MCF 10A (cell line): ENCODE measurements at regions not wholly inside any gene's neighbourhood (a gene's known extent, or its start where the extent isn't known, plus 50 kb on each side); places are given as distances from the start of the nearest gene placed in this dataset.
A peak's percentile ranks its signal among the peaks of the same experiment; 100 is the strongest.

Source experiments
- BruUV-seq: library from RNA; stranded (reverse); fragments of 400-500 nt; replicated peaks from 2 replicates; lab custom pipeline; 2021; lab: Mats Ljungman, UMichigan
- CTCF ChIA-PET: fragments of 300-600 bp; sonication (Branson Sonifier 250); formaldehyde crosslinking; extraction: SDS; loops from one replicate; lab custom pipeline; 2021; ENCODE audit warnings: antibody characterized with exemption, inconsistent platforms; lab: Yijun Ruan, JAX
- POLR2A ChIA-PET: fragments of 300-600, 350-650 bp; sonication (Branson Sonifier 250); formaldehyde crosslinking; extraction: SDS; loops from one replicate; lab custom pipeline; 2020; ENCODE audit warnings: antibody characterized with exemption, inconsistent platforms; lab: Yijun Ruan, JAX
- DNase-seq: peaks from one replicate; pipeline ENCODE4 v3.0.0-alpha.2; 2018; ENCODE audit not compliant: unreplicated experiment
- H3K27ac Mint-ChIP-seq: one replicate; pipeline ENCODE4 v1.8.0; 2022; ENCODE audit warnings: mild to moderate bottlenecking, low read depth, mixed read lengths; ENCODE audit not compliant: unreplicated experiment
- H3K27me3 Mint-ChIP-seq: one replicate; pipeline ENCODE4 v1.8.0; 2022; ENCODE audit warnings: mixed read lengths; ENCODE audit not compliant: insufficient read depth, unreplicated experiment
- H3K36me3 Mint-ChIP-seq: one replicate; pipeline ENCODE4 v1.8.0; 2022; ENCODE audit warnings: mild to moderate bottlenecking, moderate library complexity, mixed read lengths; ENCODE audit not compliant: insufficient read depth, unreplicated experiment
- H3K4me1 Mint-ChIP-seq: one replicate; pipeline ENCODE4 v1.8.0; 2022; ENCODE audit warnings: mixed read lengths; ENCODE audit not compliant: insufficient read depth, unreplicated experiment
- H3K4me3 Mint-ChIP-seq: one replicate; pipeline ENCODE4 v1.8.0; 2022; ENCODE audit warnings: mild to moderate bottlenecking, moderate library complexity, mixed read lengths; ENCODE audit not compliant: unreplicated experiment
- H3K9me3 Mint-ChIP-seq: one replicate; pipeline ENCODE4 v1.8.0; 2022; ENCODE audit warnings: mixed read lengths; ENCODE audit not compliant: unreplicated experiment
- CTCF ChIP-seq: fragments of 200-600 bp; IDR thresholded peaks from one replicate; pipeline ENCODE4 v1.8.0; 2022; ENCODE audit warnings: antibody characterized with exemption, mild to moderate bottlenecking; ENCODE audit not compliant: unreplicated experiment
- intact Hi-C: fragments of 100-400 bp; cut with micrococcal nuclease; formaldehyde crosslinking; loops from 2 replicates; pipeline ENCODE4 v1.14.1; 2022

- H3K27ac Mint-ChIP-seq, result no peak overlapping the region
- H3K27me3 Mint-ChIP-seq, result no peaks in the 10 kb centered on the region
- POLR2A ChIA-PET, result no interaction called here
- H3K4me3 Mint-ChIP-seq, result no peak overlapping the region
- CTCF ChIA-PET, result interaction anchor here (0.6 to 0.7 kb wide), 2 partner anchors 268 to 555 kb away, joined by 3 read pairs; no protein-coding TSS in a partner anchor
- H3K9me3 Mint-ChIP-seq, result no peaks in the 10 kb centered on the region
- no peak for TF ChIP-seq CTCF
- intact Hi-C loops, result no loop called here
- H3K4me1 Mint-ChIP-seq, result no peaks in the 10 kb centered on the region
- no TSS peak for BruUV-seq
- DNase-seq, result peak; percentile 8
- no peaks in the 10 kb centered on the region for H3K36me3 Mint-ChIP-seq
Observed at GRCh38 chr13:76164290-76164689, 528.2 kb downstream of the LMO7 start.

GRCh38 chr13:76163761-76164160 is 527.6 kb downstream of the LMO7 start:
- no peak overlapping the region for H3K4me3 Mint-ChIP-seq
- intact Hi-C loops, result no loop called here
- CTCF ChIA-PET, result interaction anchor here (0.7 kb wide), 1 partner anchor 268 kb away, joined by 3 read pairs; no protein-coding TSS in a partner anchor
- no peaks in the 10 kb centered on the region for H3K27me3 Mint-ChIP-seq
- no peak for TF ChIP-seq CTCF
- no peaks in the 10 kb centered on the region for H3K36me3 Mint-ChIP-seq
- no peak overlapping the region for H3K27ac Mint-ChIP-seq
- no peak for DNase-seq
- H3K9me3 Mint-ChIP-seq, result no peaks in the 10 kb centered on the region
- H3K4me1 Mint-ChIP-seq, result no peaks in the 10 kb centered on the region
- POLR2A ChIA-PET, result no interaction called here
- BruUV-seq, result no TSS peak

- H3K9me3 Mint-ChIP-seq, result no peaks in the 10 kb centered on the region
- H3K36me3 Mint-ChIP-seq, result no peaks in the 10 kb centered on the region
- H3K27ac Mint-ChIP-seq, result no peak overlapping the region
- no TSS peak for BruUV-seq
- H3K4me1 Mint-ChIP-seq, result no peaks in the 10 kb centered on the region
- ChIA-PET POLR2A (no interaction called here), CTCF (interaction anchor here (0.6 kb wide), 2 partner anchors 128 to 171 kb away, joined by 3 read pairs; no protein-coding TSS in a partner anchor)
- H3K27me3 Mint-ChIP-seq, result no peaks in the 10 kb centered on the region
- TF ChIP-seq CTCF, result no peak
- intact Hi-C loops, result no loop called here
- DNase-seq, result no peak
- H3K4me3 Mint-ChIP-seq, result no peak overlapping the region
Observed at GRCh38 chr13:76160961-76161925, 525.1 kb downstream of the LMO7 start.

DNA sequence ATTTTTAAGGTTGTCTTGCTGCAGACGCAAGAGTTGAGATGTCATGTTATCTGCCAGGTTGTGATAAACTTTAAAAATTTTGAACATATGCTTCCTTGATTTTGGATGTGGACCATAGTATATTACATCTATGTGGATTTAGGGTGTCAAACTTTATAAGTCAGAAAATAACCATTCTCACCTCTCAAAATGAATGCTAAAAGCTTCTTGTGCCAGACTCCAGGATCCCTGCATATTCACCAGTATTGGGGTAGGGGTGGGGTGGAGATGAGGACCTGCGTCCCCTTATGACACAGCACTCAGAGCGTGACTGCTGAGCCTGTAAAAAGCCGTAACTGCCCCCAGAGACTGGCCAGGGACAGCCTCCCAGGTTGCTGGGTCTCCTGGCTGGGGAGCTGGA is 524.4 kb downstream of the LMO7 start:
- intact Hi-C loops, result no loop called here
- Mint-ChIP-seq H3K4me1 (no peaks in the 10 kb centered on the region), H3K27me3 (no peaks in the 10 kb centered on the region), H3K9me3 (no peaks in the 10 kb centered on the region), H3K27ac (no peak overlapping the region), H3K36me3 (no peaks in the 10 kb centered on the region), H3K4me3 (no peak overlapping the region)
- ChIA-PET CTCF (interaction anchor here (0.6 kb wide), 1 partner anchor 170 kb away, joined by 3 read pairs; no protein-coding TSS in a partner anchor), POLR2A (no interaction called here)
- DNase-seq, result no peak
- BruUV-seq, result no TSS peak
- TF ChIP-seq CTCF, result no peak
